Spinal cord (tissue), 9 donors: ENCODE measurements at regions not wholly inside any gene's neighbourhood (a gene's known extent, or its start where the extent isn't known, plus 50 kb on each side); places are given as distances from the start of the nearest gene placed in this dataset.

Experiments
- DNase-seq, 6 donors: peaks; one replicate each; pipeline versions ENCODE4 v3.0.0 to v3.0.0-alpha.2; 2013 to 2015; ENCODE audit warnings: low spot score in 6 of 6, low read depth in 4 of 6
- H3K27ac ChIP-seq: one replicate; pipeline ENCODE4 v1.5.1; 2013; ENCODE audit warnings: low read depth, low read length, control low read depth
- H3K27me3 ChIP-seq: one replicate; pipeline ENCODE4 v1.6.1; 2013; ENCODE audit warnings: low read length; ENCODE audit not compliant: control insufficient read depth, insufficient read depth
- H3K36me3 ChIP-seq: one replicate; pipeline ENCODE4 v1.6.1; 2013; ENCODE audit warnings: low read length; ENCODE audit not compliant: control insufficient read depth, insufficient read depth
- H3K4me1 ChIP-seq: one replicate; pipeline ENCODE4 v1.6.1; 2013; ENCODE audit warnings: low read length; ENCODE audit not compliant: control insufficient read depth, insufficient read depth
- H3K4me3 ChIP-seq: one replicate; pipeline ENCODE4 v1.5.1; 2013; ENCODE audit warnings: low read depth, low read length, control low read depth
- H3K9me3 ChIP-seq: one replicate; pipeline ENCODE4 v1.6.1; 2013; ENCODE audit warnings: low read length; ENCODE audit not compliant: control insufficient read depth, insufficient read depth
- WGBS: methylation state at CpG from one replicate; pipeline ENCODE4 v1.1.5; 2013; ENCODE audit warnings: missing lambda C conversion rate; ENCODE audit not compliant: insufficient coverage; 5-methylcytosine and 5-hydroxymethylcytosine counted together
- donor health status: healthy.

- no peaks in the 10 kb centered on the region for H3K4me1 ChIP-seq
- H3K27ac ChIP-seq = no peak overlapping the region
- no peaks in the 10 kb centered on the region for H3K9me3 ChIP-seq
- no peaks in the 10 kb centered on the region for H3K36me3 ChIP-seq
- 100% methylated on average over 1 of the region's 2 CpGs for WGBS
- no peak for DNase-seq
- no peak overlapping the region for H3K4me3 ChIP-seq
- no peaks in the 10 kb centered on the region for H3K27me3 ChIP-seq
These were observed 223.4 kb upstream of the GADL1 start for GRCh38 chr3:31117854-31118253.

DNA sequence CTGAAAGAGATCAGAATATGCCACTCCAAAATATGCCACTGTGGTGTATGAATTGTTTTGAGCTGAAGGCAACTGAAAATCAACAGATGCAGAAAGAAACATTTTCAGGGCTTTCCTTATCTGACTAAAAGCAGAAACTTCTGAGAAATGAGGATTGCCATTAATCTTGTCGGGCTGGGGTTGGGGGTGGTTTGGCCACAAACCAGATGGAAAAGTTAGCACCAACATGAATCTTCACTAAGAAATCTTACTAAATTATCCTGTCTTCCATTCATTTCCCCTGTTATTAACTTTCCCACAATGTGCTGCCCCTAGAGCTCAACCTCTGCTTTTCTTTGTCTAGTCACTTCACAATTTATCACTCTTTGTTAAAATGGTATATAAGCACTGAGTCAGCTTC is 229.9 kb upstream of the GADL1 start:
- H3K27me3 ChIP-seq = no peaks in the 10 kb centered on the region
- no peak overlapping the region for H3K4me3 ChIP-seq
- H3K27ac ChIP-seq = no peak overlapping the region
- no peaks in the 10 kb centered on the region for H3K4me1 ChIP-seq
- no peak for DNase-seq
- WGBS = no CpG with 5 or more reads among the region's 1 CpG
- H3K36me3 ChIP-seq = no peaks in the 10 kb centered on the region
- H3K9me3 ChIP-seq = no peaks in the 10 kb centered on the region

GRCh38 chr3:31125413-31126020 is 231.1 kb upstream of the GADL1 start:
- Histone ChIP-seq H3K36me3 (no peaks in the 10 kb centered on the region), H3K9me3 (no peaks in the 10 kb centered on the region), H3K4me3 (no peak overlapping the region), H3K27me3 (no peaks in the 10 kb centered on the region), H3K4me1 (no peaks in the 10 kb centered on the region), H3K27ac (no peak overlapping the region)
- no peak for DNase-seq
- no CpG with 5 or more reads among the region's 4 CpGs for WGBS

DNA sequence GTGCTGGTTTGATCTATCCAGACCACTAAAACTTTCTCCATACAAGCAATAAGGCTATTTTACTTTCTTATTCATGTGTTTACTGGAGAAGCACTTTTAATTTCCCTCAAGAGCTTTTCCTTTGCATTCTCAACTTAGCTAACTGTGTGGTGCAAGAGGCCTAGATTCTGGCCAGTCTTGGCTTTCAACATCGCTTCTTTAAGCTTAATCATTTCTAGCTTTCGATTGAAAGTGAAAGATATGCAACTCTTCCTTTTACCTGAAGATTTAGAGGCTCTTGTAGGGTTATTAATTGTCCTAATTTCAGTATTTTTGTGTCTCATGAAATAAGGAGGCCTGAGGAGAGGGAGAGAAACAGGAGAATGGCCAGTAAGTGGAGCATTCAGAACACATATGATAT is 234.8 kb upstream of the GADL1 start:
- no peaks in the 10 kb centered on the region for H3K36me3 ChIP-seq
- no peaks in the 10 kb centered on the region for H3K27me3 ChIP-seq
- H3K4me3 ChIP-seq = no peak overlapping the region
- no peak overlapping the region for H3K27ac ChIP-seq
- no peaks in the 10 kb centered on the region for H3K4me1 ChIP-seq
- WGBS = no CpG with 5 or more reads among the region's 2 CpGs
- no peaks in the 10 kb centered on the region for H3K9me3 ChIP-seq
- no peak for DNase-seq

DNA sequence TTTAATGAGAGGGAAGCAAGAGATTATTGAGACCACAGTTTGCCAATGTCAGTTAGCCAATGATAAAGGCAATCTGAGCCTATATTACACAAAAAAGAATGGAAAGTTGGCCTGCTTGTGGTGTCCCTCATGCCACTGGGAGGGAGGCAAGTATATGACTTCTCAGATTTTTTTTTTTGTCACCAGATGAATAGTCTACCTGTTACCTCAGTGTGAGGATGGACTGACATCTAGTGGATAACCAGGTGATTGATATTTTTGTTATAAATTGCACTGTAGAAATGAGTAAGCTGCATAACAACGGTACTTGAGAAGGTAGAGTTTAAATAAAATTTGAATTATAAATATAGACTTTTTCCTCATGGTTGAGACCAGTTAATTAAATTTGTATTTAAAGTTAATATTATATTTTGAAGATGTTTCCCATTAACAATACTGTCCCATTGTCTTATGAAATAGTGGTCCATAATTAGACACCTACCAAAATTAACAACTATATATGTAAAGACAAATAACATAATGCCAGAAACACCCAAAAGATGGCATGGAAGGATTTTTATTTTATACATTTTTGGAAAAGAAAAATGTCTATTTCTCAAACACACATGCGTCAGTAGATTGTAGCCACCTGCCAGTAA is 237.8 kb upstream of the GADL1 start:
- H3K27ac ChIP-seq = no peak overlapping the region
- H3K36me3 ChIP-seq = no peaks in the 10 kb centered on the region
- H3K9me3 ChIP-seq = no peaks in the 10 kb centered on the region
- WGBS = no CpG with 5 or more reads among the region's 2 CpGs
- no peaks in the 10 kb centered on the region for H3K27me3 ChIP-seq
- DNase-seq = peak in 1 of 6 donors; percentile 6
- no peak overlapping the region for H3K4me3 ChIP-seq
- no peaks in the 10 kb centered on the region for H3K4me1 ChIP-seq

GRCh38 chr3:31133541-31133940 is 239.1 kb upstream of the GADL1 start:
- no peak overlapping the region for H3K27ac ChIP-seq
- no peaks in the 10 kb centered on the region for H3K4me1 ChIP-seq
- H3K36me3 ChIP-seq = no peaks in the 10 kb centered on the region
- WGBS = 100% methylated on average over 1 of the region's 1 CpG
- no peak for DNase-seq
- no peaks in the 10 kb centered on the region for H3K9me3 ChIP-seq
- no peaks in the 10 kb centered on the region for H3K27me3 ChIP-seq
- H3K4me3 ChIP-seq = no peak overlapping the region

DNA sequence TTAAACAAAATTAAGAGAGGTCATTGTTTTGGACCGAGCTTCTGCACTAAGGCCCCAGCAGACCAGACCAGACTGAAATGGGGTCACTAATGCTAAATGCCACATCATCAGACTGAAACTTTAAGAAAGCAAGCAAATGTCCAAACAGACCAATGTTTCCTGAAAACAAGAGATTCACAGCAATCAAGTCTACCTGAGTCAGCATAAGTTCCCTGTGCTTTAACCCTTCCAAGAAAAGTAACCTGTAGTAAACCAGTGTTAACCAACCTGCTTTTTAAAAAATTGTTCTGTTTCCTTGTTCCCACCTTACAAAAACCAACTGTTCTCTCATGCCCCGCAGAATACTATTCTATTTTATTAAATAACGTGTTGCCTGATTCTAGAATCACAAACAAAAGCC is 241.1 kb upstream of the GADL1 start:
- H3K4me1 ChIP-seq = no peaks in the 10 kb centered on the region
- H3K36me3 ChIP-seq = no peaks in the 10 kb centered on the region
- DNase-seq = no peak
- no peak overlapping the region for H3K4me3 ChIP-seq
- 71% methylated on average over 1 of the region's 3 CpGs for WGBS
- H3K27me3 ChIP-seq = no peaks in the 10 kb centered on the region
- H3K9me3 ChIP-seq = no peaks in the 10 kb centered on the region
- no peak overlapping the region for H3K27ac ChIP-seq

DNA sequence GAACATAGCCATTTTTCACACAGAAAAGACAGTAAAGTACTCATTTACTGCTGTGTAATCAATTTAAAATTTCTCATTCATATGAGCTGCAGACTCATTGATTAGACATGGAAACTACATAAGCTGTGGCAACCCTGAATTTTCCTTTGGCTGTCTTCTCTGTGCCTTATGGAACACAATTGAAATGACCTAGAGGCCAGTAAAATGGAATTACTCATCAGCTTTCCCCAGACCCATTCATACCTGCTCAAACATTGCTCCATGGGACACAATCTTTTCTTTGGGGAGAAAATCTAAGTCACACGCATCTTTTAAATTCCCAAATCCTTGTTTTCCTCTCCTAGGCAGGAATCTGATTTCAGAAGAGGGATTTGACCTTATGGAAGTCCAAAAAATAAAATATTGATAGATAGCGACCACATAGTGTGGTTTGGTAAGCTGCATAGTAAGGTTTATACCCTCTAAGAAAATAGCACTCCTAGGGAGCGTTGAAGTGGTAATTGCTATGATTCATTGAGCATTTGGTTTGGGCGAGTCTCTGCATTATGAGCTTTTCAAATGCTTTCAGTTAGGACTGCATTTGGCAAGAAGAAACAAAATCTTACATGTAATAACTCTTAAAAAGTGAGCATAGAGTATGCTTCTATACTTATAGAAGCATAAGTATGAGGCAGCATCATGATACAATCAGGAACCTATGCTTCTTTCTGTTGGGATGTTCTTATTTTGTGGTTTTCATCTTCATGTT is 243.4 kb upstream of the GADL1 start:
- Histone ChIP-seq H3K36me3 (no peaks in the 10 kb centered on the region), H3K9me3 (no peaks in the 10 kb centered on the region), H3K4me3 (no peak overlapping the region), H3K27ac (no peak overlapping the region), H3K4me1 (no peaks in the 10 kb centered on the region), H3K27me3 (no peaks in the 10 kb centered on the region)
- WGBS = no CpG with 5 or more reads among the region's 4 CpGs
- DNase-seq = no peak

DNA sequence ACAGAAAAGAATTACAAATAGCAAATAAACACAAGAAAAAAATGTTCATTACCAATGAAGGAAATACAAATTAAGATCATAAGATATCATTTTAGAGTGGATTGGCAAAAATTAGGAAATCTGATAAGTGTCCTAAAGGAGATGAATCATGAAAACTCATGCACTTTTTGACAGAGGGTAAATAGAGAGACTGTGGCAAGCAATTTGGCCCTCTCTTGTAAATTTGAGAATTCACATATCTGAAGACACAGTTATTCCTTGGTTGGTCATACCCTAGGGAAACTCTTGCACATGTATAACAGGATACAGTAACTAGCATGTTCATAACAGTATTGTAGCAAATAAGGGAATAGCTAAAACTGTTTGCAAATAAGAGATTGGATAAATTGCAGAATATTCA is 246.0 kb upstream of the GADL1 start:
- Histone ChIP-seq H3K27me3 (no peaks in the 10 kb centered on the region), H3K4me3 (no peak overlapping the region), H3K9me3 (no peaks in the 10 kb centered on the region), H3K27ac (no peak overlapping the region), H3K4me1 (no peaks in the 10 kb centered on the region), H3K36me3 (no peaks in the 10 kb centered on the region)
- no peak for DNase-seq

DNA sequence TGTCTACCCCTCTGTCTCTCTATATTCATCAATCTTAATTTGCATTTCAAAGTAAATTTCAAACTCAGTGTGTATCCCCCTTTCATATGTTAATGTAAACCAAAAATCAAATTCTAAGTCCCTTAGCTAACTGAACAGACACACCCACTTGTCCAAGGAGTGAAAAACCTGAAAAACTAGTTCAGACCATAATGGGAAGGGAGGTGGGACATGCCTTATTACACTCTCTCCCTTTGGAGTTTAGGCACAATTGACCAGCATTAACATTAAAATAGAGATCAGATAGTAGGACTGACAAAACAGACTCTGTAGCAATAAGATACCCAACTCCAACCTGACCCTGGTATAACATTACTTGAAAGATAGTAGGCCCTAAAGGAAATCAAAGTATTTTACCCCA is 247.7 kb upstream of the GADL1 start:
- no peak for DNase-seq
- Histone ChIP-seq H3K27ac (no peak overlapping the region), H3K27me3 (no peaks in the 10 kb centered on the region), H3K4me3 (no peak overlapping the region), H3K4me1 (no peaks in the 10 kb centered on the region), H3K36me3 (no peaks in the 10 kb centered on the region), H3K9me3 (no peaks in the 10 kb centered on the region)
